ENCODE measurements at regions not wholly inside any gene's neighbourhood (a gene's known extent, or its start where the extent isn't known, plus 50 kb on each side); places are given as distances from the start of the nearest gene placed in this dataset.

DNA sequence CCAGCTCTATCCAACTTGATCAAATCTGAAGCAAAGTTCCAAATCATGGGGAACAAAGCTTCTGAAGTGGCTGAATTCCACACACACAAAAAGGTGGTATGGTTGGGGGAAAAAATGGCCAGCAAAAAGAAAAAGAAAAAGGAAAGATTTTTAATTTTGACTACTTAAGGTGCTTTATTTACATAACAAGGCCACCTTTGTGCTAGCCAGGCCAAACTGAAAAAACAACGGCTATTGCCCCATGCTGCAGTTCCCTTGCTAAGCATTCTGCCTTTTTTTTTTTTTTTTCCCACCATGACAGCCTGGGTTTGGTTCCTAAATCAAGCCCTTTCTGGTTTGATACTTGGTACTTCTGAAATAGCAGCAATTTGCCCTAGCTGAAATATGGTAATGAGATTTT, 66.5 kb upstream of the DAZL start:
- H3K36me3 ChIP-seq (ENCODE audit: control insufficient read depth in 2 of 2, insufficient read depth in 2 of 2, low read length in 1 of 2) = no peaks in the 10 kb centered on the region
- H2AFZ ChIP-seq (ENCODE audit: control insufficient read depth, low read depth, low read length) = no peak overlapping the region
- no peak for FAIRE-seq
- no peak for DNase-seq (ENCODE audit: low read depth, low spot score)
- no peak for ATAC-seq
- H3K27me3 ChIP-seq (replicated peaks in 1 of 2; ENCODE audit: control insufficient read depth in 2 of 2, insufficient read depth in 2 of 2, low read length in 1 of 2) = no peaks in the 10 kb centered on the region
- 0% methylated on average over 1 of the region's 1 CpG for WGBS (ENCODE audit: insufficient coverage, insufficient replicate concordance, low lambda C conversion rate, missing lambda C conversion rate)
- no peaks in the 10 kb centered on the region for H3K9me3 ChIP-seq (replicated peaks; ENCODE audit: control insufficient read depth, insufficient read depth, low read length)
- no peak overlapping the region for H3K4me3 ChIP-seq
- in situ Hi-C loops (cut with MboI) = no loop called here
- H3K4me1 ChIP-seq (ENCODE audit: control insufficient read depth, insufficient read depth, low read length) = no peaks in the 10 kb centered on the region
- H4K20me1 ChIP-seq (ENCODE audit: control insufficient read depth, insufficient read depth) = no peaks in the 10 kb centered on the region
- H3K79me2 ChIP-seq (ENCODE audit: control insufficient read depth, insufficient read depth, low read length) = no peaks in the 10 kb centered on the region
- POLR2A ChIA-PET = no interaction called here
- RAD21 ChIA-PET (ENCODE audit: unreplicated experiment) = no interaction called here
- no peak overlapping the region for H3K4me2 ChIP-seq (ENCODE audit: control insufficient read depth, insufficient read depth)
- CTCF ChIA-PET = no interaction called here
- H3K27ac ChIP-seq (ENCODE audit: control insufficient read depth, insufficient read depth) = no peak overlapping the region
- H3K9ac ChIP-seq (ENCODE audit: control insufficient read depth, insufficient read depth, low read length) = no peak overlapping the region
- TF ChIP-seq, protein P1, sequence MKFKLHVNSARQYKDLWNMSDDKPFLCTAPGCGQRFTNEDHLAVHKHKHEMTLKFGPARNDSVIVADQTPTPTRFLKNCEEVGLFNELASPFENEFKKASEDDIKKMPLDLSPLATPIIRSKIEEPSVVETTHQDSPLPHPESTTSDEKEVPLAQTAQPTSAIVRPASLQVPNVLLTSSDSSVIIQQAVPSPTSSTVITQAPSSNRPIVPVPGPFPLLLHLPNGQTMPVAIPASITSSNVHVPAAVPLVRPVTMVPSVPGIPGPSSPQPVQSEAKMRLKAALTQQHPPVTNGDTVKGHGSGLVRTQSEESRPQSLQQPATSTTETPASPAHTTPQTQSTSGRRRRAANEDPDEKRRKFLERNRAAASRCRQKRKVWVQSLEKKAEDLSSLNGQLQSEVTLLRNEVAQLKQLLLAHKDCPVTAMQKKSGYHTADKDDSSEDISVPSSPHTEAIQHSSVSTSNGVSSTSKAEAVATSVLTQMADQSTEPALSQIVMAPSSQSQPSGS (IDR thresholded peaks at IDR 0.05; ENCODE audit: low read length) = no peak
- TF ChIP-seq CHD4 (IDR thresholded peaks at IDR 0.05) (no peak), BRCA1 (IDR thresholded peaks at IDR 0.05; ENCODE audit: low read depth, low read length) (no peak), RAD51 (IDR thresholded peaks at IDR 0.05) (no peak), JUNB (IDR thresholded peaks at IDR 0.05) (no peak), ZSCAN29 (IDR thresholded peaks at IDR 0.05) (no peak), ZNF24 (IDR thresholded peaks at IDR 0.05) (no peak), NBN (IDR thresholded peaks at IDR 0.05) (no peak)
- TF ChIP-seq, protein P2, sequence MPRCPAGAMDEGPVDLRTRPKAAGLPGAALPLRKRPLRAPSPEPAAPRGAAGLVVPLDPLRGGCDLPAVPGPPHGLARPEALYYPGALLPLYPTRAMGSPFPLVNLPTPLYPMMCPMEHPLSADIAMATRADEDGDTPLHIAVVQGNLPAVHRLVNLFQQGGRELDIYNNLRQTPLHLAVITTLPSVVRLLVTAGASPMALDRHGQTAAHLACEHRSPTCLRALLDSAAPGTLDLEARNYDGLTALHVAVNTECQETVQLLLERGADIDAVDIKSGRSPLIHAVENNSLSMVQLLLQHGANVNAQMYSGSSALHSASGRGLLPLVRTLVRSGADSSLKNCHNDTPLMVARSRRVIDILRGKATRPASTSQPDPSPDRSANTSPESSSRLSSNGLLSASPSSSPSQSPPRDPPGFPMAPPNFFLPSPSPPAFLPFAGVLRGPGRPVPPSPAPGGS (IDR thresholded peaks at IDR 0.05; ENCODE audit: borderline replicate concordance, insufficient read depth, low read depth, low read length, poor library complexity, severe bottlenecking) = no peak
- intact Hi-C loops (cut with micrococcal nuclease; ENCODE audit: unreplicated experiment) = no loop called here
- no TSS peak for BruUV-seq (replicated peaks)
- SMC1A ChIA-PET (ENCODE audit: uncharacterized antibody, unreplicated experiment) = no interaction called here
